ENCODE measurements at regions not wholly inside any gene's neighbourhood (a gene's known extent, or its start where the extent isn't known, plus 50 kb on each side); places are given as distances from the start of the nearest gene placed in this dataset.
"Not testable (repeated sequence)": the region's sequence is repeated elsewhere in the genome, so short reads cannot be mapped to it uniquely, and the experiment has no call there.

- no peak for DNase-seq
Measured at GRCh38 chr4:8674311-8674885, 81.8 kb downstream of the CPZ start.

GRCh38 chr4:8673106-8673505, 80.5 kb downstream of the CPZ start:
- not testable (repeated sequence) for DNase-seq

- DNase-seq: no peak
Measured at GRCh38 chr4:8672486-8672885, 79.9 kb downstream of the CPZ start.

GRCh38 chr4:8671712-8672290, 79.2 kb downstream of the CPZ start:
- no peak for DNase-seq

Data from activated CD8-positive, alpha-beta memory T cell treated with anti-CD3 and anti-CD28 coated beads, Interleukin-2, amount 50 U/mL, for 48 hours (primary cell).